ENCODE measurements at regions not wholly inside any gene's neighbourhood (a gene's known extent, or its start where the extent isn't known, plus 50 kb on each side); places are given as distances from the start of the nearest gene placed in this dataset.

DNA sequence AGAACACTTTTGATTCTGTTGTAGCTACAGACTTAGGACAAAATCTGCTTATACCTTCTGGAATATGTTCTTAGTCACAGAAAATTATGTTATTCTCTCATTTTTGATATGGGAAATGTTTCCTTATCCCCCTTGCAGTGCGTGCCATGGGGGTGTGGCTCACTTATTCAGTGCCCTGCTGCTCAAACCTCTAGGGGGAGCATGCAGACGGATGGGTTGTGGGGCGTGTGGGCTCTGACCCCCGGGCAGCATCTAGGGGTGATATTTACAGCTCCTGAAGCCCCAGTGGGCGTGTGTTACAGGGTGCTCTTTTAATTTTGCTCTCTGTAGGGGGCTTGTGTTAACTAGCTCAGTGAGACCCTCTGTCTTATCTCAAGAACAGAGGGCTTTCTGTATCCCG, 61.3 kb upstream of the FERMT1 start:
- no peak overlapping the region for H3K27ac Mint-ChIP-seq
- H3K27me3 Mint-ChIP-seq = peaks cover 22% of the 10 kb centered on the region
- H3K9me3 Mint-ChIP-seq = peaks cover 6% of the 10 kb centered on the region
- H3K36me3 Mint-ChIP-seq (ENCODE audit: low read depth) = no peaks in the 10 kb centered on the region
- H3K4me3 Mint-ChIP-seq = no peak overlapping the region
- no peaks in the 10 kb centered on the region for H3K4me1 Mint-ChIP-seq (ENCODE audit: low read depth)

DNA sequence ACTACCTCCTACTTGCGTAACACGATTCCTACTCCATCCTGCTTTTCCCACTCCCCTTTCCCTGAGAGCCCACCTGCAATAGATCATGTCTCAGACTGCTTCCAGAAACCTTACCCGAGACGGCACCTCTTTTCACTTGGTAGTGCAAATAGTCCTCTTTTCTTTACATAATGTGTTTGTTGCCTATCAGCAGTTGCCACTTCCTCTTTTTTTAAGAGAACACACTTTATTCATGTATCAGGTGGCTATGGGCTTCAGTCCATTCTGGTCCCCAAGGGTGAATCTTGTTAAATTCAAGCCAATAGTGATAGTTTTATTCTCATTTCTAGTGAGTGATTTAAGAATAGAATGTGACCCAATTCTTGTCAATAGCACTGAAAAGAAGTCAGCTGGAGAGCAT, 57.7 kb upstream of the FERMT1 start:
- Mint-ChIP-seq H3K9me3 (no peaks in the 10 kb centered on the region), H3K4me1 (ENCODE audit: low read depth) (no peaks in the 10 kb centered on the region), H3K4me3 (no peak overlapping the region), H3K36me3 (ENCODE audit: low read depth) (no peaks in the 10 kb centered on the region), H3K27me3 (peaks cover 20% of the 10 kb centered on the region), H3K27ac (no peak overlapping the region)

DNA sequence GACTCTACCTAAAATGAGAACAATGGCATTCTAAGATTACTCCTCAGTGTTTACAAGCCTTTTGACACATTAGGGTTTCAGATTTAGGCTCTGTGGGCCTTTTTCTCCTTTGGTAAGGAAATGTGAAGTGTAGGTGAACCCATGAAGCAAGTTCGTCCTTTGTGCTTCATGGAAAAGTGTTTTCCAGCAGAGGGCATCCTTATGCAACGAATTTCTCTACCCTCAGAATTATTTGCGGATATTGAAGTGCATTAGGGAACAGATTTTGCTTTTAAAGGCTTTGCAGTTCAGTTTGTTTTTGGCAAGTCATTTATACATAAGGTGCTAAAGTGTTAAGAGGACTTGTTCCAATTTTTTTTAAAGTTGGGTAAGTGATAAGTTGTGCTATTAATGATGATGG, 55.7 kb upstream of the FERMT1 start:
- Mint-ChIP-seq H3K9me3 (no peaks in the 10 kb centered on the region), H3K36me3 (ENCODE audit: low read depth) (no peaks in the 10 kb centered on the region), H3K4me1 (ENCODE audit: low read depth) (no peaks in the 10 kb centered on the region), H3K27me3 (peaks cover 22% of the 10 kb centered on the region), H3K27ac (no peak overlapping the region), H3K4me3 (no peak overlapping the region)

DNA sequence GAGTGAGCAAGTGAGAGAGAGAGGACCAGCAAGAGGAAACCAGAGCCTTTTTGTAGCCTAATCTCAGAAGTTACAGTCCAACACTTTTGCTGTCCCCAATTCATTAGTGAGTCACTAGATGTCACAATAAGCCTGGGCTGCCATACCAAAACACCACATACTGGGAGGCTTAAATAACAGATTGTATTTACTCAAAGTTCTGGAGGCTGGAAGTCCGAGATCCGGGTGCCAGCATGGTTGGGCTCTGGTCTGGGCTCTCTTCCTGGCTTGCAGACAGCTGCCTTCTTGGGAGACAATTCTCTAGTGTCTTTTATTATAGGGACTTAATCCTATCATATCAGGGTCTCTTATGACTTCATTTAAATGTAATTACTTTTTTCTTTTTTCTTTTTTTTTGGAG, 50.7 kb upstream of the FERMT1 start:
- Mint-ChIP-seq H3K4me1 (ENCODE audit: low read depth) (no peaks in the 10 kb centered on the region), H3K9me3 (peaks cover 8% of the 10 kb centered on the region), H3K36me3 (ENCODE audit: low read depth) (no peaks in the 10 kb centered on the region), H3K4me3 (no peak overlapping the region), H3K27ac (no peak overlapping the region), H3K27me3 (peaks cover 10% of the 10 kb centered on the region)
